Hepatocyte (in vitro differentiated cells): ENCODE measurements at regions not wholly inside any gene's neighbourhood (a gene's known extent, or its start where the extent isn't known, plus 50 kb on each side); places are given as distances from the start of the nearest gene placed in this dataset.

Source experiments
- DNase-seq: peaks from one replicate; pipeline ENCODE4 v3.0.0-alpha.2; 2016; ENCODE audit warnings: low spot score
- H2AFZ ChIP-seq: fragments of 200-600 bp; sonication (generic); 2 replicates; pipeline ENCODE4 v1.6.0; 2016; ENCODE audit warnings: antibody characterized with exemption, mild to moderate bottlenecking
- H3K27ac ChIP-seq: fragments of 200-600 bp; sonication (generic); 2 replicates; pipeline ENCODE4 v1.5.1; 2016; ENCODE audit warnings: mild to moderate bottlenecking
- H3K27me3 ChIP-seq: fragments of 200-600 bp; sonication (generic); 2 replicates; pipeline ENCODE4 v1.6.1; 2016
- H3K36me3 ChIP-seq: fragments of 200-600 bp; sonication (generic); replicated peaks from 2 replicates; pipeline ENCODE4 v1.5.1; 2016; ENCODE audit warnings: low read depth; ENCODE audit not compliant: insufficient read depth
- H3K4me1 ChIP-seq: fragments of 200-600 bp; sonication (generic); 2 replicates; pipeline ENCODE4 v1.5.1; 2016; ENCODE audit warnings: mild to moderate bottlenecking, moderate library complexity; ENCODE audit not compliant: insufficient read depth
- H3K4me2 ChIP-seq: fragments of 200-600 bp; sonication (generic); 2 replicates; pipeline ENCODE4 v1.6.0; 2016
- H3K4me3 ChIP-seq: fragments of 200-600 bp; sonication (generic); 2 replicates; pipeline ENCODE4 v1.5.1; 2016; ENCODE audit warnings: mild to moderate bottlenecking
- H3K79me2 ChIP-seq: fragments of 200-600 bp; sonication (generic); 2 replicates; pipeline ENCODE4 v1.6.0; 2017; ENCODE audit warnings: mild to moderate bottlenecking
- H3K9me2 ChIP-seq: fragments of 200-600 bp; sonication (generic); replicated peaks from 2 replicates; pipeline ENCODE4 v1.6.0; 2017; ENCODE audit warnings: mild to moderate bottlenecking; ENCODE audit not compliant: insufficient read depth
- H3K9me3 ChIP-seq: fragments of 200-600 bp; sonication (generic); 2 replicates; pipeline ENCODE4 v1.5.1; 2016; ENCODE audit warnings: low read depth, mild to moderate bottlenecking
- H4K20me1 ChIP-seq: fragments of 200-600 bp; sonication (generic); 2 replicates; pipeline ENCODE4 v1.6.0; 2016; ENCODE audit warnings: mild to moderate bottlenecking; ENCODE audit not compliant: insufficient read depth, poor library complexity, severe bottlenecking
- CTCF ChIP-seq: fragments of 200-600 bp; sonication (generic); IDR thresholded peaks from 2 replicates; pipeline ENCODE4 v1.5.1; 2016; ENCODE audit warnings: antibody characterized with exemption, mild to moderate bottlenecking; ENCODE audit not compliant: poor library complexity
- EZH2 ChIP-seq: fragments of 200-600 bp; sonication (generic); IDR thresholded peaks from 2 replicates; pipeline ENCODE4 v1.6.1; 2016; ENCODE audit warnings: antibody characterized with exemption, mild to moderate bottlenecking, borderline replicate concordance
- EZH2phosphoT487 ChIP-seq: fragments of 200-600 bp; sonication (generic); IDR thresholded peaks from one replicate; pipeline ENCODE4 v1.6.1; 2018; ENCODE audit warnings: antibody characterized with exemption, mild to moderate bottlenecking, low read depth, moderate library complexity; ENCODE audit not compliant: unreplicated experiment, severe bottlenecking
- WGBS: methylation state at CpG from one replicate; pipeline ENCODE4 v1.1.6; 2016; ENCODE audit warnings: low lambda C conversion rate; ENCODE audit errors: missing lambda C conversion rate; 5-methylcytosine and 5-hydroxymethylcytosine counted together

GRCh38 chr11:97756571-97757335, 1264.0 kb upstream of the CNTN5 start:
- H3K36me3 ChIP-seq, result no peaks in the 10 kb centered on the region
- no peak overlapping the region for H3K4me3 ChIP-seq
- no peaks in the 10 kb centered on the region for H3K9me3 ChIP-seq
- no peaks in the 10 kb centered on the region for H3K27me3 ChIP-seq
- no peak overlapping the region for H2AFZ ChIP-seq
- no peak overlapping the region for H3K4me2 ChIP-seq
- DNase-seq, result no peak
- no peak overlapping the region for H3K27ac ChIP-seq
- 90% methylated on average over 4 of the region's 4 CpGs for WGBS
- no peaks in the 10 kb centered on the region for H3K79me2 ChIP-seq
- H4K20me1 ChIP-seq, result no peaks in the 10 kb centered on the region
- TF ChIP-seq CTCF (no peak), EZH2phosphoT487 (no peak), EZH2 (no peak)
- no peaks in the 10 kb centered on the region for H3K9me2 ChIP-seq
- H3K4me1 ChIP-seq, result no peaks in the 10 kb centered on the region

- Histone ChIP-seq H3K27me3 (no peaks in the 10 kb centered on the region), H3K4me3 (no peak overlapping the region), H3K4me1 (peaks cover 6% of the 10 kb centered on the region), H3K79me2 (no peaks in the 10 kb centered on the region), H3K4me2 (no peak overlapping the region), H3K27ac (no peak overlapping the region), H3K36me3 (no peaks in the 10 kb centered on the region), H3K9me3 (no peaks in the 10 kb centered on the region), H2AFZ (no peak overlapping the region), H4K20me1 (no peaks in the 10 kb centered on the region), H3K9me2 (no peaks in the 10 kb centered on the region)
- TF ChIP-seq CTCF (no peak), EZH2phosphoT487 (no peak), EZH2 (no peak)
- WGBS, result 65% methylated on average over 2 of the region's 2 CpGs
- DNase-seq, result no peak
Measured at GRCh38 chr11:97761175-97761574, 1259.6 kb upstream of the CNTN5 start.

- Histone ChIP-seq H3K9me3 (no peaks in the 10 kb centered on the region), H3K9me2 (no peaks in the 10 kb centered on the region), H3K4me2 (no peak overlapping the region), H2AFZ (no peak overlapping the region), H3K4me3 (no peak overlapping the region), H3K79me2 (no peaks in the 10 kb centered on the region), H4K20me1 (no peaks in the 10 kb centered on the region), H3K36me3 (no peaks in the 10 kb centered on the region), H3K4me1 (peaks cover 6% of the 10 kb centered on the region), H3K27ac (no peak overlapping the region), H3K27me3 (no peaks in the 10 kb centered on the region)
- no peak for DNase-seq
- TF ChIP-seq EZH2phosphoT487 (no peak), EZH2 (no peak)
- WGBS, result 100% methylated on average over 1 of the region's 1 CpG
Measured at GRCh38 chr11:97764193-97764592, 1256.6 kb upstream of the CNTN5 start.

- peaks cover 6% of the 10 kb centered on the region for H3K4me1 ChIP-seq
- no peak for DNase-seq
- no peaks in the 10 kb centered on the region for H4K20me1 ChIP-seq
- no peaks in the 10 kb centered on the region for H3K36me3 ChIP-seq
- H3K9me3 ChIP-seq, result no peaks in the 10 kb centered on the region
- TF ChIP-seq EZH2phosphoT487 (no peak), EZH2 (no peak), CTCF (no peak)
- no peaks in the 10 kb centered on the region for H3K27me3 ChIP-seq
- H2AFZ ChIP-seq, result no peak overlapping the region
- H3K27ac ChIP-seq, result no peak overlapping the region
- no peak overlapping the region for H3K4me2 ChIP-seq
- no peaks in the 10 kb centered on the region for H3K79me2 ChIP-seq
- H3K4me3 ChIP-seq, result no peak overlapping the region
- H3K9me2 ChIP-seq, result no peaks in the 10 kb centered on the region
- 68% methylated on average over 2 of the region's 2 CpGs for WGBS
Measured at GRCh38 chr11:97764605-97765004, 1256.1 kb upstream of the CNTN5 start.
